Mesendoderm (in vitro differentiated cells): ENCODE measurements at regions not wholly inside any gene's neighbourhood (a gene's known extent, or its start where the extent isn't known, plus 50 kb on each side); places are given as distances from the start of the nearest gene placed in this dataset.

Experiments
- DNase-seq: peaks from one replicate; pipeline ENCODE4 v3.0.0; 2013
- H2AK5ac ChIP-seq: 2 replicates; pipeline ENCODE4 v1.6.1; 2013; ENCODE audit warnings: low read length, inconsistent platforms
- H2BK120ac ChIP-seq: 2 replicates; pipeline ENCODE4 v1.6.1; 2013; ENCODE audit warnings: low read depth, mild to moderate bottlenecking, low read length, moderate library complexity, mixed read lengths
- H2BK15ac ChIP-seq: replicated peaks from 2 replicates; pipeline ENCODE4 v1.6.1; 2013; ENCODE audit warnings: low read depth, mild to moderate bottlenecking, moderate library complexity
- H2BK5ac ChIP-seq: 2 replicates; pipeline ENCODE4 v1.6.1; 2013; ENCODE audit warnings: low read length, inconsistent platforms
- H3K18ac ChIP-seq: 2 replicates; pipeline ENCODE4 v1.6.1; 2013; ENCODE audit warnings: mild to moderate bottlenecking, low read length, mixed read lengths
- H3K23ac ChIP-seq: one replicate; pipeline ENCODE4 v1.6.1; 2013; ENCODE audit warnings: low read length
- H3K27ac ChIP-seq: 2 replicates; pipeline ENCODE4 v1.5.1; 2013; ENCODE audit warnings: low read depth, mild to moderate bottlenecking, inconsistent platforms, low read length, moderate library complexity
- H3K27me3 ChIP-seq: 2 replicates; pipeline ENCODE4 v1.6.1; 2013; ENCODE audit warnings: low read length, control low read depth, mild to moderate bottlenecking, inconsistent platforms; ENCODE audit not compliant: insufficient read depth, poor library complexity
- H3K36me3 ChIP-seq: 2 replicates; pipeline ENCODE4 v1.6.1; 2013; ENCODE audit warnings: low read length, inconsistent platforms; ENCODE audit not compliant: control insufficient read depth, insufficient read depth
- H3K4ac ChIP-seq: one replicate; pipeline ENCODE4 v1.6.1; 2013; ENCODE audit warnings: low read depth, mild to moderate bottlenecking, low read length, moderate library complexity
- H3K4me1 ChIP-seq: 2 replicates; pipeline ENCODE4 v1.6.1; 2013; ENCODE audit warnings: low read depth, low read length, inconsistent platforms; ENCODE audit not compliant: control insufficient read depth
- H3K4me2 ChIP-seq: 2 replicates; pipeline ENCODE4 v1.6.1; 2013; ENCODE audit warnings: low read length
- H3K4me3 ChIP-seq: 2 replicates; pipeline ENCODE4 v1.5.1; 2013; ENCODE audit warnings: mild to moderate bottlenecking, low read length
- H3K56ac ChIP-seq: one replicate; pipeline ENCODE4 v1.6.1; 2013; ENCODE audit warnings: low read length
- H3K79me1 ChIP-seq: 2 replicates; pipeline ENCODE4 v1.6.1; 2013; ENCODE audit warnings: low read length, inconsistent platforms
- H3K79me2 ChIP-seq: 2 replicates; pipeline ENCODE4 v1.6.1; 2013; ENCODE audit warnings: mild to moderate bottlenecking, low read length; ENCODE audit not compliant: control insufficient read depth, insufficient read depth
- H3K9ac ChIP-seq: 2 replicates; pipeline ENCODE4 v1.6.1; 2013; ENCODE audit warnings: low read length, inconsistent platforms
- H4K5ac ChIP-seq: one replicate; pipeline ENCODE4 v1.6.1; 2013; ENCODE audit warnings: low read length
- H4K8ac ChIP-seq: one replicate; pipeline ENCODE4 v1.6.1; 2013; ENCODE audit warnings: low read depth, mild to moderate bottlenecking, control low read depth, low read length, moderate library complexity
- WGBS: extraction: QIAGEN DNeasy Blood & Tissue Kit; methylation state at CpG from one replicate; pipeline ENCODE4 v1.1.7; 2013; ENCODE audit warnings: low lambda C conversion rate, missing lambda C conversion rate; ENCODE audit not compliant: insufficient coverage; ENCODE audit errors: extremely low coverage; 5-methylcytosine and 5-hydroxymethylcytosine counted together

DNA sequence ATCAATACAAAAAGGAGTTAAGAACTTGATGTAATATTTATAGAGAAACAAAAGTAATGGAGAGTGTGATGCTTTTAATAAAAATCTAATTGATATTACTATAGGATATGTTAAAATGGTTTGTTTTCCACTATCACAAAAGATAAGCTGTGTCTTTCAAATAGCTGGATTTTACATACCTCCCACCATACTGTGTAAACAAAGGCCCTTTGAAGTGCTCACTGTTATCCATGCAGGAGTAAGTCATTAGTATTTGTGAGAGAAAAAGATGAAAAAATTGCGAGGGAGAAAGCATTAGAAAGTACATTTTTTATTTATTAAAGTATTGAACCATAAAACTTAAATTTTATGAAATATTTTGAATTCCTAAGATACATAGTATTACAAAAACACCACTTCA, 733.0 kb downstream of the GRIK2 start:
- Histone ChIP-seq H4K5ac (no peak overlapping the region), H3K36me3 (no peaks in the 10 kb centered on the region), H2BK5ac (no peak overlapping the region), H3K18ac (no peak overlapping the region), H3K4me2 (no peak overlapping the region), H3K4ac (no peak overlapping the region), H3K79me1 (no peaks in the 10 kb centered on the region), H2BK120ac (no peak overlapping the region), H3K4me3 (no peak overlapping the region), H3K27me3 (no peaks in the 10 kb centered on the region), H4K8ac (no peak overlapping the region), H3K79me2 (no peaks in the 10 kb centered on the region), H3K4me1 (no peaks in the 10 kb centered on the region), H2BK15ac (no peak overlapping the region), H2AK5ac (no peak overlapping the region), H3K23ac (no peak overlapping the region), H3K27ac (no peak overlapping the region), H3K56ac (no peak overlapping the region), H3K9ac (no peak overlapping the region)
- peak; percentile 58 for DNase-seq
- WGBS: no CpG with 5 or more reads among the region's 1 CpG

GRCh38 chr6:102127253-102127652, 733.7 kb downstream of the GRIK2 start:
- Histone ChIP-seq H3K36me3 (no peaks in the 10 kb centered on the region), H3K79me2 (no peaks in the 10 kb centered on the region)
- no CpG with 5 or more reads among the region's 9 CpGs for WGBS

GRCh38 chr6:102137859-102138258, 744.4 kb downstream of the GRIK2 start:
- H2BK15ac ChIP-seq: no peak overlapping the region
- no peak overlapping the region for H2BK120ac ChIP-seq
- no peak overlapping the region for H3K23ac ChIP-seq
- H3K4me3 ChIP-seq: no peak overlapping the region
- H3K79me2 ChIP-seq: no peaks in the 10 kb centered on the region
- no peak overlapping the region for H2BK5ac ChIP-seq
- no peak overlapping the region for H3K4me2 ChIP-seq
- no peak overlapping the region for H3K18ac ChIP-seq
- no peaks in the 10 kb centered on the region for H3K79me1 ChIP-seq
- H3K56ac ChIP-seq: no peak overlapping the region
- H3K27me3 ChIP-seq: no peaks in the 10 kb centered on the region
- H3K4ac ChIP-seq: no peak overlapping the region
- DNase-seq: no peak
- H3K36me3 ChIP-seq: no peaks in the 10 kb centered on the region
- no peak overlapping the region for H2AK5ac ChIP-seq
- H4K8ac ChIP-seq: no peak overlapping the region
- no peak overlapping the region for H4K5ac ChIP-seq
- no peak overlapping the region for H3K9ac ChIP-seq
- WGBS: no CpG with 5 or more reads among the region's 5 CpGs
- no peak overlapping the region for H3K27ac ChIP-seq
- no peaks in the 10 kb centered on the region for H3K4me1 ChIP-seq

More at GRCh38 chr6:102127253-102127652, 733.7 kb downstream of the GRIK2 start:
- Histone ChIP-seq H3K4me3 (no peak overlapping the region), H3K4ac (no peak overlapping the region), H3K9ac (no peak overlapping the region), H2BK15ac (no peak overlapping the region), H3K18ac (peak overlapping the region; percentile 15), H4K5ac (no peak overlapping the region), H2AK5ac (no peak overlapping the region), H3K79me1 (no peaks in the 10 kb centered on the region), H3K27ac (no peak overlapping the region), H2BK120ac (no peak overlapping the region), H3K23ac (no peak overlapping the region), H2BK5ac (no peak overlapping the region), H4K8ac (no peak overlapping the region), H3K4me2 (no peak overlapping the region), H3K4me1 (no peaks in the 10 kb centered on the region), H3K27me3 (no peaks in the 10 kb centered on the region), H3K56ac (no peak overlapping the region)
- peak; percentile 6 for DNase-seq

DNA sequence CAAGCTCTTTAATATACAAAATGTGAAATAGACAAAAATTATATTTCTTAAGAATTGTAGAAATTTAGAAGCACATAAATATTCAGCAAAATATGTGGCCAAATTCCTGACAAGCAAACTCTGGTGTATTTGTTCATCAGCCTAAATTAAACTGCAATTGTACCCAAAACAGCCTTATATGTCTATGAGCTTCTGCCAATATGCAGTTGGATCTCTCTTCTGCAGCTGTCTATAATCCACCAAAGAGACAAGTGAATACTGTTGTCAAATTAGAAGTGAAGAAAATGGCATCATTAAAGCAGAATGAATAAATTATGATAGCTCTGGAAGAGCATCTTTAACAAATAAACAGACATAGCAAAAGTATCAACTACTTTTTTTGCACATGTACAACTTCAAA, 755.7 kb downstream of the GRIK2 start:
- H3K4me1 ChIP-seq: no peaks in the 10 kb centered on the region
- no peak overlapping the region for H3K56ac ChIP-seq
- no peaks in the 10 kb centered on the region for H3K79me1 ChIP-seq
- no peak overlapping the region for H3K4ac ChIP-seq
- H3K27me3 ChIP-seq: no peaks in the 10 kb centered on the region
- no peak overlapping the region for H3K27ac ChIP-seq
- H3K23ac ChIP-seq: no peak overlapping the region
- no peak overlapping the region for H2AK5ac ChIP-seq
- H4K5ac ChIP-seq: no peak overlapping the region
- no peak overlapping the region for H3K18ac ChIP-seq
- no peak overlapping the region for H3K4me2 ChIP-seq
- no peak for DNase-seq
- H3K4me3 ChIP-seq: no peak overlapping the region
- H2BK120ac ChIP-seq: no peak overlapping the region
- no peak overlapping the region for H3K9ac ChIP-seq
- H4K8ac ChIP-seq: no peak overlapping the region
- H2BK5ac ChIP-seq: no peak overlapping the region
- no peaks in the 10 kb centered on the region for H3K79me2 ChIP-seq
- H3K36me3 ChIP-seq: no peaks in the 10 kb centered on the region
- H2BK15ac ChIP-seq: no peak overlapping the region

DNA sequence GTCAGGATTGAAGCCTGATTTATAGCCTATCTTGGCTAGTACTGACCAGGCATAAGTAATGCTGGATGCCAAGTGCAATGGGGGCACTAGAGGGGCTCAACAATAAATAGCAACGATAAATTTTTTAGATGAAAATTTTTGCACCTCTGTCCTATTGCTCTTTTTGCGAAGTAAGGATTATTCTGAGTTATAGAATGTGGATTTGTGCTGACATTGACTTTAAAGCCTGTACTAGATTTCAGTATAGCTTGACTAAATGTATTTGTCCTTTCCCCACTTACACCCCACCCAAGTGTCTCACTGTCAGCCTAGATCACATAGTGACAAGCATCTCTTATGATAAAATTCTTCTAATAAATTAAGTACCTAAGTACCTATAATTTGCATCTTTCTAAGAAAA, 757.0 kb downstream of the GRIK2 start:
- H3K79me1 ChIP-seq: no peaks in the 10 kb centered on the region
- no peaks in the 10 kb centered on the region for H3K4me1 ChIP-seq
- no peak overlapping the region for H2BK5ac ChIP-seq
- H3K18ac ChIP-seq: no peak overlapping the region
- H3K56ac ChIP-seq: no peak overlapping the region
- H2AK5ac ChIP-seq: no peak overlapping the region
- H3K4me3 ChIP-seq: no peak overlapping the region
- no peak overlapping the region for H3K27ac ChIP-seq
- H3K4me2 ChIP-seq: no peak overlapping the region
- no peak overlapping the region for H4K8ac ChIP-seq
- H3K23ac ChIP-seq: no peak overlapping the region
- no peak overlapping the region for H3K4ac ChIP-seq
- H3K27me3 ChIP-seq: no peaks in the 10 kb centered on the region
- no peak for DNase-seq
- no peak overlapping the region for H4K5ac ChIP-seq
- H3K79me2 ChIP-seq: no peaks in the 10 kb centered on the region
- WGBS: no CpG with 5 or more reads among the region's 2 CpGs
- no peak overlapping the region for H3K9ac ChIP-seq
- no peaks in the 10 kb centered on the region for H3K36me3 ChIP-seq
- no peak overlapping the region for H2BK120ac ChIP-seq
- H2BK15ac ChIP-seq: no peak overlapping the region

DNA sequence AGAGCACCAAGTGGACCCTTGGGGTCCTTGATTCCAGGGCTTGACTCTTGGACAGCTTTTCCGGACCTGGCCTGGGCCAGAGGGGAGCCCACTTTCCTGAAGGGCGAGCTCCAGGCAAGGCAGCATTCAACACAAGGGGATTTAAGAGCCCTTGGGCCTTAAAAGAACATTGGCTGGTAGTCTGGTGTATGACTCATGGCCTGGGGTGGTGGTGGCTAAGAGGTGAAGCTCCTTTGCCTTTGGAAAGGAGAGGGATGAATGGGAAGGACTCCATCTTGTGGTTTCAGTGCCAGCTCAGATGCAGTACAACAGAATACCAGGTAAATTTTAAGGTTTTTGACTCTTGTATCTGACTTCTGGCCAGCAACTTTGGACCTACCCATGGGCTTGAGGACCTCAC, 760.7 kb downstream of the GRIK2 start:
- Histone ChIP-seq H3K4ac (no peak overlapping the region), H3K27ac (no peak overlapping the region), H3K18ac (no peak overlapping the region), H3K4me2 (no peak overlapping the region), H3K36me3 (no peaks in the 10 kb centered on the region), H3K27me3 (no peaks in the 10 kb centered on the region), H3K4me1 (no peaks in the 10 kb centered on the region), H2AK5ac (no peak overlapping the region), H3K79me2 (no peaks in the 10 kb centered on the region), H2BK5ac (no peak overlapping the region), H3K23ac (no peak overlapping the region), H4K8ac (no peak overlapping the region), H3K56ac (no peak overlapping the region), H4K5ac (no peak overlapping the region), H2BK120ac (no peak overlapping the region), H3K4me3 (no peak overlapping the region), H3K9ac (no peak overlapping the region), H2BK15ac (no peak overlapping the region), H3K79me1 (no peaks in the 10 kb centered on the region)
- peak; percentile 9 for DNase-seq
- no CpG with 5 or more reads among the region's 2 CpGs for WGBS
